GM13977 (cell line): ENCODE measurements at regions not wholly inside any gene's neighbourhood (a gene's known extent, or its start where the extent isn't known, plus 50 kb on each side); places are given as distances from the start of the nearest gene placed in this dataset.

Source experiments
- DNase-seq: peaks from one replicate; pipeline ENCODE4 v3.0.0; 2012; ENCODE audit warnings: low spot score
- CTCF ChIP-seq: IDR thresholded peaks from 2 replicates; pipeline ENCODE4 v1.5.1; 2012; ENCODE audit warnings: mild to moderate bottlenecking, control low read depth; ENCODE audit not compliant: insufficient read depth; ENCODE audit errors: extremely low read depth, missing control alignments
- in situ Hi-C: fragments of 300-500 bp; cut with MboI; formaldehyde crosslinking; loops from one replicate; pipeline ENCODE4 v1.12.0; 2022; ENCODE audit warnings: low sequenced_read_pairs, low pct_unique_long_range_greater_than_20kb, mixed read lengths, inconsistent platforms; ENCODE audit not compliant: unreplicated experiment

GRCh38 chr9:28750136-28750535 lies 1176.9 kb upstream of the C9orf72 start:
- in situ Hi-C loops = no loop called here
- DNase-seq = no peak
- no peak for TF ChIP-seq CTCF

GRCh38 chr9:28758341-28758740 lies 1185.1 kb upstream of the C9orf72 start:
- in situ Hi-C loops = no loop called here
- TF ChIP-seq CTCF = no peak
- DNase-seq = no peak

GRCh38 chr9:28758971-28759370 lies 1185.7 kb upstream of the C9orf72 start:
- no peak for TF ChIP-seq CTCF
- DNase-seq = no peak
- in situ Hi-C loops = no loop called here

GRCh38 chr9:28762167-28762566 lies 1188.9 kb upstream of the C9orf72 start:
- in situ Hi-C loops = no loop called here
- no peak for TF ChIP-seq CTCF
- no peak for DNase-seq

GRCh38 chr9:28764532-28764931 lies 1191.3 kb upstream of the C9orf72 start:
- in situ Hi-C loops = no loop called here
- TF ChIP-seq CTCF = no peak
- DNase-seq = no peak

- in situ Hi-C loops = no loop called here
- no peak for DNase-seq
- no peak for TF ChIP-seq CTCF
Measured at GRCh38 chr9:28770226-28770625, 1196.9 kb upstream of the C9orf72 start.

GRCh38 chr9:28770827-28771226 lies 1197.5 kb upstream of the C9orf72 start:
- in situ Hi-C loops = no loop called here
- no peak for TF ChIP-seq CTCF

More at GRCh38 chr9:28770827-28771226, 1197.5 kb upstream of the C9orf72 start:
- DNase-seq = no peak
